ENCODE measurements at regions not wholly inside any gene's neighbourhood (a gene's known extent, or its start where the extent isn't known, plus 50 kb on each side); places are given as distances from the start of the nearest gene placed in this dataset.

DNA sequence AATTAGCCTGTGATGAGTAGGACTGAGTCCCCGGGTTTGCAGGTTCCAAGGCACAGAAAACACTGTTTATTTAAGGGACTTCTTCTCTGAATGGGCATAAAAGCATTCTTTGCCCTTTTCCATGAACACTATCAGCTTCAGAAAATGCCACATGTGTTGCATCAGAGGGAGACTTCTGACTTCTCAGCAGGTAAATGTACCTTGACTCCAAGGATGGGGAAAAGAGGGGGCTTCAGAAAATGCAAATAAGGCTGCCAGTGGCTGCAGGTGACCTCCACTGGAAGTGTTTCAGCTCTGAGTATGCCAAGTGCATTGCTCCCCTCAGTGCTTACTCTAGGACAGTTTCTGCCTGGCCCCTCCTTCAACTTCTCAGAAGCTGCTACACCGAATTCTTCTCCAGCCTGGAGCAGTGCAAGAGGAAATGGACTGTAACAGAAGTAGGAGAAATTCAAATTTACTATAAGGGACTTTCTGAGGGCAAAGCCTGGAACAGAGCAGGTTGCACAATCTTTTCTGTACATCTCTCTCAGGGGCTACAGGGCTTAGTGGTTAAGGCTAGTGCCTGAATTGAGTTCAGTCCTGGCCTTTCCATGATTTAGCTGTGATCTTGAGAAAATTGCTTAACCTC lies 233.2 kb downstream of the PTTG2 start:
- H3K27ac ChIP-seq (ENCODE audit: low read depth in 1 of 2, low read length in 2 of 2), result no peak overlapping the region
- H3K9me3 ChIP-seq (ENCODE audit: control insufficient read depth in 1 of 2, insufficient read depth in 1 of 2, low read length in 2 of 2), result peaks cover 5% of the 10 kb centered on the region in 2 experiments
- H3K27ac Mint-ChIP-seq, result no peak overlapping the region
- ATAC-seq (ENCODE audit: poor library complexity), result no peak
- no peaks in the 10 kb centered on the region for H3K27me3 Mint-ChIP-seq
- H3K36me3 Mint-ChIP-seq (ENCODE audit: low read depth), result no peaks in the 10 kb centered on the region
- CTCF ChIA-PET, result no interaction called here
- H3K36me3 ChIP-seq (ENCODE audit: insufficient read depth, low read length), result no peaks in the 10 kb centered on the region
- no peak overlapping the region for H3K4me3 ChIP-seq (ENCODE audit: low read length)
- H3K9me3 Mint-ChIP-seq, result no peaks in the 10 kb centered on the region
- no peaks in the 10 kb centered on the region for H3K27me3 ChIP-seq (ENCODE audit: control insufficient read depth in 1 of 2, insufficient read depth in 2 of 2, low read length in 2 of 2)
- POLR2A ChIA-PET, result no interaction called here
- DNase-seq, result no peak
- intact Hi-C loops (cut with DNase I, micrococcal nuclease), result no loop called here
- H3K4me1 Mint-ChIP-seq (ENCODE audit: low read depth), result no peaks in the 10 kb centered on the region
- H3K4me1 ChIP-seq (ENCODE audit: insufficient read depth, low read length), result no peaks in the 10 kb centered on the region
- TF ChIP-seq, protein P1, sequence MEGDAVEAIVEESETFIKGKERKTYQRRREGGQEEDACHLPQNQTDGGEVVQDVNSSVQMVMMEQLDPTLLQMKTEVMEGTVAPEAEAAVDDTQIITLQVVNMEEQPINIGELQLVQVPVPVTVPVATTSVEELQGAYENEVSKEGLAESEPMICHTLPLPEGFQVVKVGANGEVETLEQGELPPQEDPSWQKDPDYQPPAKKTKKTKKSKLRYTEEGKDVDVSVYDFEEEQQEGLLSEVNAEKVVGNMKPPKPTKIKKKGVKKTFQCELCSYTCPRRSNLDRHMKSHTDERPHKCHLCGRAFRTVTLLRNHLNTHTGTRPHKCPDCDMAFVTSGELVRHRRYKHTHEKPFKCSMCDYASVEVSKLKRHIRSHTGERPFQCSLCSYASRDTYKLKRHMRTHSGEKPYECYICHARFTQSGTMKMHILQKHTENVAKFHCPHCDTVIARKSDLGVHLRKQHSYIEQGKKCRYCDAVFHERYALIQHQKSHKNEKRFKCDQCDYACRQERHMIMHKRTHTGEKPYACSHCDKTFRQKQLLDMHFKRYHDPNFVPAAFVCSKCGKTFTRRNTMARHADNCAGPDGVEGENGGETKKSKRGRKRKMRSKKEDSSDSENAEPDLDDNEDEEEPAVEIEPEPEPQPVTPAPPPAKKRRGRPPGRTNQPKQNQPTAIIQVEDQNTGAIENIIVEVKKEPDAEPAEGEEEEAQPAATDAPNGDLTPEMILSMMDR (IDR thresholded peaks at IDR 0.05), result no peak
- no peak overlapping the region for H3K4me3 Mint-ChIP-seq

DNA sequence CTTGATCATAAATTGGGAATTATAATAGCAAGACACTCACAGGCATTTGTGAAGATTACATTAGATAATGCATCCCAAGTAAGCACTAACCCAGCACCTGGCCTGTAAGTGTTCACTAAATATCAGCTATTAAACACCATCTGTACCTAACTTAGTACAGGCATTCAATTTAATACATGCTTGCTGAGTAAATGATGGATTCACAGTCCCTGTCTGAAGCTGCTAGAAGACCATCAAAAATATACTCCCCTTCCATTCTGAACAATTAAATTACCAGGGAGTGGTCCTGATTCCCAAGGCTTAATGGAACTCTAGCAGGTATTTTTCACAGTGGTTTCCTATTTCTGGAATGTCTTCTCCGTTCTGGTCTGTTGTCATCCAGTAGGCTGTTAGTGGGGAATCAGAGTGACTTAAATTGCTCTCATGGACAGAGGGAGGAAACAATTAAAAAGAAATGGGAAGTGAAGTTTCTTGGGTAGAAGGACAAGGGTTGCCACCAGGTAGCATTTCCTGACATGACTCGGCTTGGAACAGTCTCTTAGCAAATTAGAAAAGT lies 233.9 kb downstream of the PTTG2 start:
- POLR2A ChIA-PET, result no interaction called here
- peaks cover 4 to 5% of the 10 kb centered on the region in 2 experiments for H3K9me3 ChIP-seq (ENCODE audit: control insufficient read depth in 1 of 2, insufficient read depth in 1 of 2, low read length in 2 of 2)

GRCh38 chr4:38195486-38195885 lies 235.3 kb downstream of the PTTG2 start:
- H3K27me3 ChIP-seq (ENCODE audit: control insufficient read depth in 1 of 2, insufficient read depth in 2 of 2, low read length in 2 of 2), result no peaks in the 10 kb centered on the region
- ChIA-PET CTCF (no interaction called here), POLR2A (interaction anchor here (0.6 kb wide), 1 partner anchor 488 kb away, joined by 3 read pairs; no protein-coding TSS in a partner anchor)
- TF ChIP-seq, protein P1 (IDR thresholded peaks at IDR 0.05), result no peak
- intact Hi-C loops (cut with DNase I, micrococcal nuclease), result no loop called here
- H3K27ac ChIP-seq (ENCODE audit: low read depth in 1 of 2, low read length in 2 of 2), result no peak overlapping the region
- H3K4me3 ChIP-seq (ENCODE audit: low read length), result no peak overlapping the region
- no peaks in the 10 kb centered on the region for H3K4me1 ChIP-seq (ENCODE audit: insufficient read depth, low read length)
- Mint-ChIP-seq H3K36me3 (ENCODE audit: low read depth) (no peaks in the 10 kb centered on the region), H3K27me3 (no peaks in the 10 kb centered on the region), H3K4me3 (no peak overlapping the region), H3K4me1 (ENCODE audit: low read depth) (no peaks in the 10 kb centered on the region), H3K9me3 (no peaks in the 10 kb centered on the region), H3K27ac (no peak overlapping the region)
- peaks cover 4 to 5% of the 10 kb centered on the region in 2 experiments for H3K9me3 ChIP-seq (ENCODE audit: control insufficient read depth in 1 of 2, insufficient read depth in 1 of 2, low read length in 2 of 2)
- ATAC-seq (ENCODE audit: poor library complexity) (no peak), DNase-seq (no peak)
- no peaks in the 10 kb centered on the region for H3K36me3 ChIP-seq (ENCODE audit: insufficient read depth, low read length)

More for the DNA sequence above, 233.9 kb downstream of the PTTG2 start:
- H3K4me1 Mint-ChIP-seq (ENCODE audit: low read depth), result no peaks in the 10 kb centered on the region
- no peaks in the 10 kb centered on the region for H3K36me3 ChIP-seq (ENCODE audit: insufficient read depth, low read length)
- no peak overlapping the region for H3K4me3 Mint-ChIP-seq
- H3K4me1 ChIP-seq (ENCODE audit: insufficient read depth, low read length), result no peaks in the 10 kb centered on the region
- no peak overlapping the region for H3K27ac ChIP-seq (ENCODE audit: low read depth in 1 of 2, low read length in 2 of 2)
- CTCF ChIA-PET, result no interaction called here
- no peaks in the 10 kb centered on the region for H3K36me3 Mint-ChIP-seq (ENCODE audit: low read depth)
- no peaks in the 10 kb centered on the region for H3K27me3 Mint-ChIP-seq
- DNase-seq (no peak), ATAC-seq (ENCODE audit: poor library complexity) (no peak)
- intact Hi-C loops (cut with DNase I, micrococcal nuclease), result no loop called here
- H3K27ac Mint-ChIP-seq, result no peak overlapping the region
- H3K27me3 ChIP-seq (ENCODE audit: control insufficient read depth in 1 of 2, insufficient read depth in 2 of 2, low read length in 2 of 2), result no peaks in the 10 kb centered on the region
- H3K4me3 ChIP-seq (ENCODE audit: low read length), result no peak overlapping the region
- TF ChIP-seq, protein P1 (IDR thresholded peaks at IDR 0.05), result no peak
- H3K9me3 Mint-ChIP-seq, result no peaks in the 10 kb centered on the region
